ENCODE measurements at regions not wholly inside any gene's neighbourhood (a gene's known extent, or its start where the extent isn't known, plus 50 kb on each side); places are given as distances from the start of the nearest gene placed in this dataset.
"Not testable (repeated sequence)": the region's sequence is repeated elsewhere in the genome, so short reads cannot be mapped to it uniquely, and the experiment has no call there.

DNA sequence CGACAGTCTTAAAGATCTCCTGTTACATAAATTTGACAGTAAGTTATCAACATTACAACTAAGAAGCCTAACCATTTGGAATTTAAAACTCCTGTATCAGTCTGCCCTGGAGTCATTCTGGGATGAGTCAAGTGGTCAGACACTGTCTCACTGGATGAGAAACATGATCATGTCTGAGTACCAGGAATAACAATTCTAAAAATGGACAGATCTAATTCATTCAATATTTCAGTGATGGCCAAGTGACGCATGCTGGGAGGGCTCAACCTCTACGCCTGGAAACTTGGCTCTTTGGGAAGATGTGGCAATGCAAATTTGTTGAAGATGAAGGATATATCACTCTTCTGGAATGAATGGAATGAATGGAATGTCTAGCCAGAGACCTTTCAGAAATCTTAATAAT is 1427.2 kb downstream of the STIM2 start:
- no peaks in the 10 kb centered on the region for H3K27me3 ChIP-seq (ENCODE audit: control insufficient read depth in 3 of 3, insufficient read depth in 3 of 3, low read length in 3 of 3)
- peaks cover 0 to 2% (median 0%) of the 10 kb centered on the region in 3 donors for H3K9me3 ChIP-seq (ENCODE audit: control insufficient read depth in 3 of 3, low read length in 3 of 3)
- no peaks in the 10 kb centered on the region for H3K4me1 ChIP-seq (ENCODE audit: control insufficient read depth in 3 of 3, insufficient read depth in 3 of 3, low read length in 3 of 3)
- H3K27ac ChIP-seq (ENCODE audit: low read depth, low read length), result no peak overlapping the region
- no peak overlapping the region for H3K4me3 ChIP-seq (ENCODE audit: low read length in 3 of 3)
- no peak overlapping the region for H3K9ac ChIP-seq (ENCODE audit: low read depth in 1 of 3, low read length in 3 of 3)
- H3K36me3 ChIP-seq (ENCODE audit: control insufficient read depth in 3 of 3, insufficient read depth in 3 of 3, low read length in 3 of 3), result no peaks in the 10 kb centered on the region

DNA sequence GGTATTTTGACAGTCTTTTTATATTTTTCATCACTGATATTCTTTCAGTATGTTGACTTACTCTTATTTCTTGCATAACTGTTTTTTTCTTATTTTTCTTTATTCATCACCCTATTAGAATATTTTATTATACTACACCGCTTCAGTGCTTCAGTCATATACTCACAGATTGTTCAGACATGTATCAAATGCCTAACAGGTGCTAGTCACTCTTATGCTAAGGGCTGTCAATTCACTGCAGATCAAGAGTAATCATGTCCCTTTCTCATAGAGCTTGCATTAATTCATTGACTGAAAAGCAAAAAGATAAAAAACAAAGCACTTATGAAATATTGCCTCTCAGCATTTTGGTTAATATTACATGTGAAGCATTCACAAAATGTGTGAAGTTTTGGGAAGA is 1435.6 kb downstream of the STIM2 start:
- Histone ChIP-seq H3K27me3 (ENCODE audit: control insufficient read depth in 3 of 3, insufficient read depth in 3 of 3, low read length in 3 of 3) (no peaks in the 10 kb centered on the region), H3K4me1 (ENCODE audit: control insufficient read depth in 3 of 3, insufficient read depth in 3 of 3, low read length in 3 of 3) (no peaks in the 10 kb centered on the region), H3K4me3 (ENCODE audit: low read length in 3 of 3) (no peak overlapping the region), H3K9ac (ENCODE audit: low read depth in 1 of 3, low read length in 3 of 3) (no peak overlapping the region), H3K9me3 (ENCODE audit: control insufficient read depth in 3 of 3, low read length in 3 of 3) (peaks cover 0 to 2% (median 0%) of the 10 kb centered on the region in 3 donors), H3K27ac (ENCODE audit: low read depth, low read length) (no peak overlapping the region), H3K36me3 (ENCODE audit: control insufficient read depth in 3 of 3, insufficient read depth in 3 of 3, low read length in 3 of 3) (no peaks in the 10 kb centered on the region)

DNA sequence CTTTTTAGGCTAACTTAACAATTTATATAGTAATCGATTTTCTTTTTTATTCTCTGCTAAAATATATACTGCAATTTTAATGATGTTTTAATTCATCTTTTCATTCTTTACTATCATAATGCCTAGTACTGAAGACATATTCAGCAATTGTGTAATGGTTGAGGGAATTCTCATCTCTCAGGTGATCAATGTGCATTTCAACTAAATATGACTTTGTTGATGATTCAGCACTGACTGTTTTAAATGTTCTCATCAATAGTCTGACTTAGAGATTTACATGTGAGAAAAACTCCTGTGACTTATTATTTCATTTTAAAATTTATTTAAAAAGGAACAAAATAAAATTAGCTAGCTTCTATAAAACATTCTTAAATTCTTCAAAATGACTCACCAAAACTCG is 1450.3 kb downstream of the STIM2 start:
- Histone ChIP-seq H3K4me3 (ENCODE audit: low read length in 3 of 3) (no peak overlapping the region), H3K9ac (ENCODE audit: low read depth in 1 of 3, low read length in 3 of 3) (no peak overlapping the region), H3K9me3 (ENCODE audit: control insufficient read depth in 3 of 3, low read length in 3 of 3) (no peaks in the 10 kb centered on the region), H3K36me3 (ENCODE audit: control insufficient read depth in 3 of 3, insufficient read depth in 3 of 3, low read length in 3 of 3) (no peaks in the 10 kb centered on the region), H3K4me1 (ENCODE audit: control insufficient read depth in 3 of 3, insufficient read depth in 3 of 3, low read length in 3 of 3) (no peaks in the 10 kb centered on the region), H3K27me3 (ENCODE audit: control insufficient read depth in 3 of 3, insufficient read depth in 3 of 3, low read length in 3 of 3) (no peaks in the 10 kb centered on the region), H3K27ac (ENCODE audit: low read depth, low read length) (no peak overlapping the region)

DNA sequence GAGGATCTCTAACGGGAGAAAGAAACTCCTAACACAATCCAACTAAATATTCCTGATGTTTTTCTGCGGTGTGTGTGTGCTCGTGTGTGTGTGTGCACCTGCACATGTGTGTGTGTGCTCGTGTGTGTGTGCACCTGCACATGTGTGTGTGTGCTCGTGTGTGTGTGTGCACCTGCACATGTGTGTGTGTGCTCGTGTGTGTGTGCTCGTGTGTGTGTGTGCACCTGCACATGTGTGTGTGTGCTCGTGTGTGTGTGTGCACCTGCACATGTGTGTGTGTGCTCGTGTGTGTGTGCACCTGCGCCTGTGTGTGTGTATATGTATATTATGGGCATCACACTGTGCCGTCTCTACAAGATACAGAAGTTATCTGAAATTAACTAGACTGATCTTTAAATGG is 1451.9 kb downstream of the STIM2 start:
- not testable (repeated sequence) for H3K9ac ChIP-seq (ENCODE audit: low read depth in 1 of 3, low read length in 3 of 3); H3K27ac ChIP-seq (ENCODE audit: low read depth, low read length); H3K36me3 ChIP-seq (ENCODE audit: control insufficient read depth in 3 of 3, insufficient read depth in 3 of 3, low read length in 3 of 3); H3K4me1 ChIP-seq (ENCODE audit: control insufficient read depth in 3 of 3, insufficient read depth in 3 of 3, low read length in 3 of 3); H3K4me3 ChIP-seq (ENCODE audit: low read length in 3 of 3); H3K27me3 ChIP-seq (ENCODE audit: control insufficient read depth in 3 of 3, insufficient read depth in 3 of 3, low read length in 3 of 3); H3K9me3 ChIP-seq (ENCODE audit: control insufficient read depth in 3 of 3, low read length in 3 of 3)

DNA sequence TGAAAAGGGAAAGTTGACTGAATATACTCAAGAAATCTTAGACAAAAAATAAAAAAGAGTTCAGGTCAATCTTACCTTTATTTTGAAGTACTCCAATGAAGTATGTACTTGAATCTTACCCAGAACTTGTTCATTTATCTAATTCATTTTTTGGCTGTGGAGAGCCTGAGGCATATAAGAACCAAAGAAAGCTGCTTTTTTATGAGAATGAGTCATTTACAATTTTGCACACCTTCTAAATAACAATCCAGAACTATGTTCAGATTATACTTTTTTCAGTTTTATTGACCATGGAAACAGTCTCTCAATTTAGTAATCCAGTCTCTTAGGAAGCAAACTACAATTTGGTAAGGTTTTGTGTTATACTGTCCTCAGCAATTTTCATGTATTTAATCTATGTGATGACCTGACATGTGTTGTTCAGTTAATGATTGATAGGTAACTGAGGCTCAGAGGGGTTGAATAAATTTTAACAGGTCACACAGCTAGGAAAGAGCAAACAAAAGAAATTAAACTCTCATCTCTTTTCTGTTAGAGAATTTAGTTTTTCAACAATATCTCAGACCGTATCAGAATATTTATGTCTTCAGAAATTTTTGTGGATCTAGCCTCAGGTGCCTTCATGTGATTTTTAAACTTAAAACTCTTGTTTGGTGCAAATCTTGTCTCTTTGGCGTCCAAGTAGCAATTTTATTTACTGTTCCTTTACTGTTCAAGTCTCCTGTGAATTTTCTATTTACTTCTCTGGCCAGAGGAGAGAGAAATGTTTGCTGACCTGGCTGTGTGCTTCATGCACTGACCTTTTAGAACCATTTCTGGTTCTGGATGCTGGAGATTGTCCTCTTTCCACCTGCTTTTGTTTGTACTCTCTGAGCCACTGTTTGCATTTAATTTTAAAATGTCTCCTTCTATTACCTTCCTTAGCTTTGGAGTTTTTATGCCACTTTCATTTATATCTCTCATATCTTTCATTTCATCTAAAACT is 1453.4 kb downstream of the STIM2 start:
- Histone ChIP-seq H3K27ac (ENCODE audit: low read depth, low read length) (no peak overlapping the region), H3K4me1 (ENCODE audit: control insufficient read depth in 3 of 3, insufficient read depth in 3 of 3, low read length in 3 of 3) (no peaks in the 10 kb centered on the region), H3K9me3 (ENCODE audit: control insufficient read depth in 3 of 3, low read length in 3 of 3) (no peaks in the 10 kb centered on the region), H3K4me3 (ENCODE audit: low read length in 3 of 3) (no peak overlapping the region), H3K9ac (ENCODE audit: low read depth in 1 of 3, low read length in 3 of 3) (no peak overlapping the region), H3K27me3 (ENCODE audit: control insufficient read depth in 3 of 3, insufficient read depth in 3 of 3, low read length in 3 of 3) (no peaks in the 10 kb centered on the region), H3K36me3 (ENCODE audit: control insufficient read depth in 3 of 3, insufficient read depth in 3 of 3, low read length in 3 of 3) (no peaks in the 10 kb centered on the region)

DNA sequence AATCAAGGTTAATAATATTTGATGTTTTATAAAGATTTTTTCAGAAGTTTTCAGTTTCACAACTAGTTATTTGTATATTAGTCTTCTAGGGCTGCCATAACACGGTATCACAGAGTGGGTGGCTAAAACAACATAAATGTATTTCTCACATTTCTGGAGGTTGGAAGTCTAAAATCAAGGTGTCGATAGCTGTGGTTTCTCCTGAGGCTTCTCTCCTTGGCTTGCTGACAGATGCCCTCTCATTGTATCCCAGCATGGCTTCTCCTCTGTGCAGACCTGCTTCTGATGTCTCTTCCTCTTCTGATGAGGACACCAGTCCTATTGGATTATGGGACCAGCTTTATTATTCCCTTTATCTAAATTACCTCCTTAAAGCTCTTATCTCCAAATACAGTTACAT is 1456.6 kb downstream of the STIM2 start:
- no peaks in the 10 kb centered on the region for H3K9me3 ChIP-seq (ENCODE audit: control insufficient read depth in 3 of 3, low read length in 3 of 3)
- H3K27ac ChIP-seq (ENCODE audit: low read depth, low read length), result no peak overlapping the region
- H3K4me1 ChIP-seq (ENCODE audit: control insufficient read depth in 3 of 3, insufficient read depth in 3 of 3, low read length in 3 of 3), result no peaks in the 10 kb centered on the region
- H3K27me3 ChIP-seq (ENCODE audit: control insufficient read depth in 3 of 3, insufficient read depth in 3 of 3, low read length in 3 of 3), result no peaks in the 10 kb centered on the region
- H3K36me3 ChIP-seq (ENCODE audit: control insufficient read depth in 3 of 3, insufficient read depth in 3 of 3, low read length in 3 of 3), result no peaks in the 10 kb centered on the region
- H3K9ac ChIP-seq (ENCODE audit: low read depth in 1 of 3, low read length in 3 of 3), result no peak overlapping the region
- no peak overlapping the region for H3K4me3 ChIP-seq (ENCODE audit: low read length in 3 of 3)

DNA sequence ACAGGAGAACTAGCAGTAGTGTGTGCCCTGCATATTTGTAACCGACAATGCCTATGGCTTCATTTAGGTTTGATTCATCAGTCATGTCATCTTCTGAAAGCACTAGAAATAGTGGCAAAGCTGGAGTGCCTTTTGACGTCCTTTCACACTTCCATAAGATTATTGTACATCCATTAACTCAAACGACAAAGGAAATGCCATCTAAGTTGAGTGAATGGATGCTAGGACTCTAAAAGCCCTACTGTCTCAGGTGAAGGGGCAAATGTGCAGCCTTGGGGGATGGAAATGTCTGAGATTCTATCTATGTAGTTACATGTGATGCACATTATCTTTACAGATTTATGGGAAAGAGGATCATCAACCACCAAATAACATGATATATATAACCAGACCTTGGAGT is 1473.6 kb downstream of the STIM2 start:
- H3K4me3 ChIP-seq (ENCODE audit: low read length in 3 of 3), result no peak overlapping the region
- H3K9me3 ChIP-seq (ENCODE audit: control insufficient read depth in 3 of 3, low read length in 3 of 3), result no peaks in the 10 kb centered on the region
- no peak overlapping the region for H3K27ac ChIP-seq (ENCODE audit: low read depth, low read length)
- H3K36me3 ChIP-seq (ENCODE audit: control insufficient read depth in 3 of 3, insufficient read depth in 3 of 3, low read length in 3 of 3), result no peaks in the 10 kb centered on the region
- no peaks in the 10 kb centered on the region for H3K27me3 ChIP-seq (ENCODE audit: control insufficient read depth in 3 of 3, insufficient read depth in 3 of 3, low read length in 3 of 3)
- no peak overlapping the region for H3K9ac ChIP-seq (ENCODE audit: low read depth in 1 of 3, low read length in 3 of 3)
- no peaks in the 10 kb centered on the region for H3K4me1 ChIP-seq (ENCODE audit: control insufficient read depth in 3 of 3, insufficient read depth in 3 of 3, low read length in 3 of 3)

DNA sequence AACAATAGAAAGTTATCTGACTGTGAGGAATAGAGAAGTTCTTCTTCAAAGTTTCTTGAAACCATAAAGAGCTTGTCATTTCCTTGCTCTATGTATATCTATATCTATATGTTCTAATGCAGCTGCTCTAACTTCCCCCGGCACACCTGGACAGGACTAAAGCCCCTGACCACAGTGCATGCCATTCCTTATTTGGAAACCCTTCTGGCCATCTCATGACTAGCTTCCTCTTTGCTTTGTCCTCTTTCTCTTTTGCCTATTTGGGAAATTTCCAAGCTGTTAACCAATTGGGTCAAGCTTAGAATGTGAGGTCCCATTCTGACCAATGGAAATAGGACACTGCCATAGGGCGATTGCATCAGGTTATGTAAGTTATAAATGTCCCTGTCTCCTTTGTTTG is 1481.1 kb downstream of the STIM2 start:
- Histone ChIP-seq H3K36me3 (ENCODE audit: control insufficient read depth in 3 of 3, insufficient read depth in 3 of 3, low read length in 3 of 3) (no peaks in the 10 kb centered on the region), H3K27me3 (ENCODE audit: control insufficient read depth in 3 of 3, insufficient read depth in 3 of 3, low read length in 3 of 3) (no peaks in the 10 kb centered on the region), H3K4me3 (ENCODE audit: low read length in 3 of 3) (no peak overlapping the region), H3K9ac (ENCODE audit: low read depth in 1 of 3, low read length in 3 of 3) (no peak overlapping the region), H3K27ac (ENCODE audit: low read depth, low read length) (no peak overlapping the region), H3K4me1 (ENCODE audit: control insufficient read depth in 3 of 3, insufficient read depth in 3 of 3, low read length in 3 of 3) (no peaks in the 10 kb centered on the region), H3K9me3 (ENCODE audit: control insufficient read depth in 3 of 3, low read length in 3 of 3) (peaks cover 0 to 3% (median 0%) of the 10 kb centered on the region in 3 donors)

DNA sequence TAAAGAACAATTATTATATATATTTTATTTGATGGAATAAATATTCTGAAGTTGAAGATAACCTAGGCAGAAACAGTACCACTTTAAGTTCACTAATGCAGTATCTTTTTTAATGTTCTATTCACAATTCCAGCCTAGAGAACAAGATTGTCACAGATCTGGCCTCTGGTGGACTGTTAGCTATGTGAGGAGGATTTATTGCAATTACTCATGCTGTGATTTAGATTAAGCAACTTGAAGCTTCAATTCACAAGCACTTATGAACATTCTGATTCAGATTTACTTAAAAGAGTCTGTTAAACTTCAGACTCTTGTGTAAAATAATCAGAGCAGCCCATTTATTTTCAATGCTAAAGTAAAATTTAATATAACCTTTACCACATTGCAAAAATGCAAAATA is 1489.8 kb downstream of the STIM2 start:
- Histone ChIP-seq H3K4me1 (ENCODE audit: control insufficient read depth in 3 of 3, insufficient read depth in 3 of 3, low read length in 3 of 3) (no peaks in the 10 kb centered on the region), H3K27me3 (ENCODE audit: control insufficient read depth in 3 of 3, insufficient read depth in 3 of 3, low read length in 3 of 3) (no peaks in the 10 kb centered on the region), H3K36me3 (ENCODE audit: control insufficient read depth in 3 of 3, insufficient read depth in 3 of 3, low read length in 3 of 3) (no peaks in the 10 kb centered on the region), H3K27ac (ENCODE audit: low read depth, low read length) (no peak overlapping the region), H3K9me3 (ENCODE audit: control insufficient read depth in 3 of 3, low read length in 3 of 3) (no peaks in the 10 kb centered on the region), H3K4me3 (ENCODE audit: low read length in 3 of 3) (no peak overlapping the region), H3K9ac (ENCODE audit: low read depth in 1 of 3, low read length in 3 of 3) (no peak overlapping the region)

DNA sequence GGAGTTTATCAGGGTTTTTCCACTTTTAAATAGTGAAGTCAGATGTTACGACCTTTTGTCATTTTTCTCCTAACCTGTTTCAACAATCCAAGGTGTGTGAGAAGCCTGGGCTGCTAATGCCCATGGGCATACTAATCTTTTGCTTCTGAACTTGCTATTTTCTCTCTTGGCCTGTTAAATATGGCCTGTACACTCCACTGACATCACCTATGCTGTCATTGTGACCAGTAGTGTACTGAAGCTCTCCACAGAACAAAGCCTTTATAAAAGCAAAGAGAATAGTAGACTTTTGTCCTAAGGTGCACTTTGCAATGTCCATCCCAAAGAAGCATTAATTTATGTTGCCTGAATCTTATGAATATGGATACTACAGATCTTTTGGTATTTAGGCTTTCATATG is 1490.5 kb downstream of the STIM2 start:
- no peaks in the 10 kb centered on the region for H3K36me3 ChIP-seq (ENCODE audit: control insufficient read depth in 3 of 3, insufficient read depth in 3 of 3, low read length in 3 of 3)
- no peaks in the 10 kb centered on the region for H3K27me3 ChIP-seq (ENCODE audit: control insufficient read depth in 3 of 3, insufficient read depth in 3 of 3, low read length in 3 of 3)
- H3K9ac ChIP-seq (ENCODE audit: low read depth in 1 of 3, low read length in 3 of 3), result no peak overlapping the region
- H3K4me3 ChIP-seq (ENCODE audit: low read length in 3 of 3), result no peak overlapping the region
- H3K4me1 ChIP-seq (ENCODE audit: control insufficient read depth in 3 of 3, insufficient read depth in 3 of 3, low read length in 3 of 3), result no peaks in the 10 kb centered on the region
- no peaks in the 10 kb centered on the region for H3K9me3 ChIP-seq (ENCODE audit: control insufficient read depth in 3 of 3, low read length in 3 of 3)
- no peak overlapping the region for H3K27ac ChIP-seq (ENCODE audit: low read depth, low read length)
